DND-41 (cell line): ENCODE measurements at regions not wholly inside any gene's neighbourhood (a gene's known extent, or its start where the extent isn't known, plus 50 kb on each side); places are given as distances from the start of the nearest gene placed in this dataset.

Experiments
- ATAC-seq: fragments of 200-7000 bp; cut with Tn5 transposase; 3 replicates; pipeline ENCODE4 v1.9.1; 2021; ENCODE audit warnings: low read depth; ENCODE audit not compliant: insufficient read depth
- DNase-seq: peaks from one replicate; pipeline ENCODE4 v3.0.0-alpha.2; 2020
- H2AFZ ChIP-seq: 2 replicates; pipeline ENCODE4 v1.6.0; 2012; ENCODE audit warnings: low read depth, low read length
- H3K27ac ChIP-seq: 2 replicates; pipeline ENCODE4 v1.5.1; 2012; ENCODE audit warnings: low read length, inconsistent platforms
- H3K27me3 ChIP-seq: fragments of 200-600 bp; sonication (generic); 2 replicates; pipeline ENCODE4 v1.6.0; 2012; ENCODE audit warnings: low read length, mild to moderate bottlenecking, inconsistent platforms; ENCODE audit not compliant: insufficient read depth, poor library complexity
- H3K36me3 ChIP-seq: 2 replicates; pipeline ENCODE4 v1.5.1; 2012; ENCODE audit warnings: low read length, inconsistent platforms; ENCODE audit not compliant: insufficient read depth
- H3K4me1 ChIP-seq: 2 replicates; pipeline ENCODE4 v1.5.1; 2012; ENCODE audit warnings: mild to moderate bottlenecking, low read length; ENCODE audit not compliant: insufficient read depth
- H3K4me2 ChIP-seq: 2 replicates; pipeline ENCODE4 v1.6.0; 2012; ENCODE audit warnings: mild to moderate bottlenecking, moderate library complexity, low read length, inconsistent platforms; ENCODE audit not compliant: insufficient read depth
- H3K4me3 ChIP-seq, 2 experiments: fragments of 200-600 bp in 1 of 2; shearing (Covaris generic) in 1 of 2; 2 replicates each; pipeline ENCODE4 v1.5.1; 2012 to 2016; ENCODE audit warnings: inconsistent platforms in 2 of 2, low read length in 2 of 2, mild to moderate bottlenecking in 2 of 2, low read depth in 1 of 2, moderate library complexity in 1 of 2
- H3K79me2 ChIP-seq: 2 replicates; pipeline ENCODE4 v1.6.0; 2012; ENCODE audit warnings: low read length, inconsistent platforms; ENCODE audit not compliant: insufficient read depth
- H3K9ac ChIP-seq: 2 replicates; pipeline ENCODE4 v1.6.0; 2012; ENCODE audit warnings: low read depth, mild to moderate bottlenecking, inconsistent platforms, low read length, moderate library complexity
- H3K9me3 ChIP-seq: 2 replicates; pipeline ENCODE4 v1.5.1; 2012; ENCODE audit warnings: low read length, moderate library complexity, mild to moderate bottlenecking, inconsistent platforms; ENCODE audit not compliant: insufficient read depth, severe bottlenecking
- H4K20me1 ChIP-seq: 2 replicates; pipeline ENCODE4 v1.6.0; 2012; ENCODE audit warnings: low read length; ENCODE audit not compliant: insufficient read depth
- CTCF ChIP-seq: IDR thresholded peaks from 2 replicates; pipeline ENCODE4 v1.5.1; 2012; ENCODE audit warnings: borderline replicate concordance, low read length, moderate library complexity, mild to moderate bottlenecking; ENCODE audit not compliant: poor library complexity, severe bottlenecking; ENCODE audit errors: extremely low read depth
- EZH2 ChIP-seq: IDR thresholded peaks from 3 replicates; pipeline ENCODE4 v1.6.1; 2012; ENCODE audit warnings: borderline replicate concordance, low read depth, mild to moderate bottlenecking, moderate library complexity, low read length, inconsistent platforms; ENCODE audit not compliant: severe bottlenecking

GRCh38 chr18:60534538-60534937 is 162.0 kb upstream of the MC4R start:
- no peak overlapping the region for H3K4me3 ChIP-seq
- no peak overlapping the region for H3K4me2 ChIP-seq
- H4K20me1 ChIP-seq = no peaks in the 10 kb centered on the region
- no peaks in the 10 kb centered on the region for H3K4me1 ChIP-seq
- no peaks in the 10 kb centered on the region for H3K36me3 ChIP-seq
- no peaks in the 10 kb centered on the region for H3K9me3 ChIP-seq
- no peaks in the 10 kb centered on the region for H3K27me3 ChIP-seq
- no peak overlapping the region for H3K27ac ChIP-seq
- DNase-seq (no peak), ATAC-seq (no peak)
- no peaks in the 10 kb centered on the region for H3K79me2 ChIP-seq
- TF ChIP-seq CTCF = no peak
- no peak for TF ChIP-seq EZH2
- H3K9ac ChIP-seq = no peak overlapping the region
- no peak overlapping the region for H2AFZ ChIP-seq

- H3K9me3 ChIP-seq = no peaks in the 10 kb centered on the region
- no peak overlapping the region for H3K9ac ChIP-seq
- H3K4me1 ChIP-seq = no peaks in the 10 kb centered on the region
- H3K4me2 ChIP-seq = no peak overlapping the region
- ATAC-seq (no peak), DNase-seq (no peak)
- H2AFZ ChIP-seq = no peak overlapping the region
- H3K79me2 ChIP-seq = no peaks in the 10 kb centered on the region
- no peaks in the 10 kb centered on the region for H3K27me3 ChIP-seq
- no peaks in the 10 kb centered on the region for H4K20me1 ChIP-seq
- no peak for TF ChIP-seq CTCF
- TF ChIP-seq EZH2 = no peak
- H3K27ac ChIP-seq = no peak overlapping the region
- H3K4me3 ChIP-seq = no peak overlapping the region
- no peaks in the 10 kb centered on the region for H3K36me3 ChIP-seq
These were observed 164.5 kb upstream of the MC4R start for GRCh38 chr18:60537074-60537473.

GRCh38 chr18:60538891-60539290 is 166.3 kb upstream of the MC4R start:
- TF ChIP-seq CTCF (no peak), EZH2 (no peak)
- no peak for ATAC-seq
- no peak for DNase-seq

GRCh38 chr18:60541661-60542060 is 169.1 kb upstream of the MC4R start:
- H3K36me3 ChIP-seq = no peaks in the 10 kb centered on the region
- H3K4me2 ChIP-seq = no peak overlapping the region
- no peak overlapping the region for H3K27ac ChIP-seq
- no peak overlapping the region for H2AFZ ChIP-seq
- no peak overlapping the region for H3K9ac ChIP-seq
- no peak for ATAC-seq
- H3K9me3 ChIP-seq = no peaks in the 10 kb centered on the region
- no peaks in the 10 kb centered on the region for H4K20me1 ChIP-seq
- H3K4me1 ChIP-seq = peaks cover 6% of the 10 kb centered on the region
- DNase-seq = no peak
- H3K27me3 ChIP-seq = no peaks in the 10 kb centered on the region
- no peaks in the 10 kb centered on the region for H3K79me2 ChIP-seq
- TF ChIP-seq CTCF (no peak), EZH2 (no peak)
- H3K4me3 ChIP-seq = no peak overlapping the region

More at GRCh38 chr18:60538891-60539290, 166.3 kb upstream of the MC4R start:
- no peak overlapping the region for H2AFZ ChIP-seq
- no peaks in the 10 kb centered on the region for H3K27me3 ChIP-seq
- no peaks in the 10 kb centered on the region for H4K20me1 ChIP-seq
- no peak overlapping the region for H3K4me2 ChIP-seq
- H3K9ac ChIP-seq = no peak overlapping the region
- no peaks in the 10 kb centered on the region for H3K4me1 ChIP-seq
- H3K36me3 ChIP-seq = no peaks in the 10 kb centered on the region
- no peak overlapping the region for H3K4me3 ChIP-seq
- H3K9me3 ChIP-seq = no peaks in the 10 kb centered on the region
- H3K79me2 ChIP-seq = no peaks in the 10 kb centered on the region
- no peak overlapping the region for H3K27ac ChIP-seq
